GM21447 (cell line): ENCODE measurements at regions not wholly inside any gene's neighbourhood (a gene's known extent, or its start where the extent isn't known, plus 50 kb on each side); places are given as distances from the start of the nearest gene placed in this dataset.

Experiments
- ATAC-seq: cut with Tn5 transposase; IDR thresholded peaks from one replicate; pipeline ENCODE4 v1.9.1; 2021; ENCODE audit not compliant: unreplicated experiment

DNA sequence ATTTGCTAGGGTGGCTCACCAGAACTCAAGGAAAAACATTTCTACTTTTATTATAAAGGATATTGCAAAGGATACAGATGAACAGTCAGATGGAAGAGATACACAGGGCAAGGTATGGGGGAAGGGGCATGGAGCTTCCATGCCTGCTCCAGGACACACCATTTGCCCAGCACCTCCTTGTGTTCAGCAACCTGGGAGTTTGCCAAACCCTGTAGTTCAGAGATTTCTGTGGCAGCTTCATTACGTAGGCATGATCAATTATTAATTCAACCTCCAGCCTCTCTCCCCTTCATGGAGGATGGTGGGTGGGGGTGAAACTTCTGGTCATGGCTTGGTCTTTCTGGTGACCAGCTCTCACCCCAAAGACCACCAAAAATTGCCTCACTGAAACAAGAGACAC lies 353.9 kb upstream of the THBS1 start:
- ATAC-seq = no peak

DNA sequence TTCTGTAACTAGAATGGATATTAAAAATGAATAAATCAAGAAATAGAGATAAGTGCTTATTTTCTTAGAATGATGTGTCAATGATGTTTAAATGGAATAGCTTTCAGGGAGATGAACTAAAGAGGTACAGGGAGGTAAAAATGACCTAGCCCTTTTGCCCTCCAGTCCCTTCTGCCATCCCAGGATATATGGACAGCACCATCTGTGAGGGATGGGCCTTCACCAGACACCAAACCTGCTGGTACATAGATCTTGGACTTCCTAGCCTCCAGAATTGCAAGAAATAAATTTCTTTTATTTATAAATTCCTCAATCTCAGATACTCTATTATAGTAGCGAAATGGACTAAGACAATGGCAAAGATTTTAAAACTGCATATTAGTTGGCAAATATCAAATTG lies 352.0 kb upstream of the THBS1 start:
- no peak for ATAC-seq

- no peak for ATAC-seq
Measured at GRCh38 chr15:39230205-39230907, 350.5 kb upstream of the THBS1 start.

DNA sequence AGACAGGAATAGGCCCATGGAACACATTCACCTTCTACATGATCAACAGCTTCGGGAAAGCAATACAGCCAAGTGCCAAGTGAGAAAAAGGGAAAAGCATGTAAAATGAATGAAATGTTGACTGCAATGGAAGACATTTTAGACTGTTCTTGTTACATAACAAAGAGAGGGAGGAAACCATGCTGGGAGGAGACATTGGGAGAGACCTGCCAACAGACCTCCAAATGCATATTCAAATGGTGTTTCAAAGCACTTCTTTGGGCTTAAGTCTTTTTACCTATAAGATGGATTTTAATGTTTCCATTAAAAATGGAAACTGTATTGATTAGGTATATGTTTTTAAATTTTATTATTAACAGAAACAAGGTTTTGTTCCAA lies 350.0 kb upstream of the THBS1 start:
- ATAC-seq = no peak

- no peak for ATAC-seq
Measured at GRCh38 chr15:39232512-39232911, 348.4 kb upstream of the THBS1 start.

- no peak for ATAC-seq
Measured at GRCh38 chr15:39235084-39235795, 345.6 kb upstream of the THBS1 start.

GRCh38 chr15:39236375-39236774 lies 344.5 kb upstream of the THBS1 start:
- ATAC-seq = no peak

GRCh38 chr15:39238443-39238842 lies 342.4 kb upstream of the THBS1 start:
- ATAC-seq = no peak

DNA sequence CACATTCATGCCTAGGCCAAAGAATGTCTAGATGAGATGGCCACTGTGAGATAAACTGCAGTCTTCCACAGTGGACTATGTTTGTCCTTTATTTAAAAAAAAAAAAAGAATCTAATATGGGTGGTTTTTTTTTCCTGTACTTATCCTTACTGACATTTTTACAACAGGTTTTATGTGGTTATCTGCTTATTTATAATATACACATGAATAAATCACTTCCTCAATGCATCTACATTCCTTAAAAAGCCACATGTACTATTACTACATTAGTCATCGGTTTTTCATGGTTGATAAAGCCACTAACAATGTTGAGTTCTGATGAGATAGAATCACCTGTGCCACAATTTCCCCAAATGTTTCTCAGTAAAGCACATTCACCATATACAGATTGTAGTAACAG lies 341.3 kb upstream of the THBS1 start:
- no peak for ATAC-seq

DNA sequence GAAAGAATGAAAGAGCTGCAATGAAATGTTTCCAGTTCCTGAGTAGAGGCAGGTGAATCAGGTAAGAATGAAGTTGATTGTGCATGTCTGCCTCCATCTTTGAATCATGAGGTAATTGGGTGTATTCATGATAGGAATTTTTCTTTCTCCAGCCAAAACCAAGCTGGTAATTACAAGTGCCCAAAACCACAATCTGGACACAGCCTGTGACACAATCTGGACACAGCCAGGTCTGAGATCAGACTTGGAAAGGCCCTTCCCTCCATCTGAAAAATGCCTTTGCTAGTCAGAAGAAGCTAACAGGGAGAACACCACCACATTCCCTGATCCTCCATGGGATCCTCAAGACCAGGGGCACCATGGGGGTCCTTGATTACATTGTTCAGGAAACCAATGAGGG lies 338.5 kb upstream of the THBS1 start:
- ATAC-seq = no peak

- ATAC-seq = no peak
Measured at GRCh38 chr15:39243396-39243795, 337.5 kb upstream of the THBS1 start.

GRCh38 chr15:39244776-39245175 lies 336.1 kb upstream of the THBS1 start:
- no peak for ATAC-seq

GRCh38 chr15:39246523-39246922 lies 334.4 kb upstream of the THBS1 start:
- no peak for ATAC-seq

- no peak for ATAC-seq
Measured at GRCh38 chr15:39247574-39247973, 333.3 kb upstream of the THBS1 start.

DNA sequence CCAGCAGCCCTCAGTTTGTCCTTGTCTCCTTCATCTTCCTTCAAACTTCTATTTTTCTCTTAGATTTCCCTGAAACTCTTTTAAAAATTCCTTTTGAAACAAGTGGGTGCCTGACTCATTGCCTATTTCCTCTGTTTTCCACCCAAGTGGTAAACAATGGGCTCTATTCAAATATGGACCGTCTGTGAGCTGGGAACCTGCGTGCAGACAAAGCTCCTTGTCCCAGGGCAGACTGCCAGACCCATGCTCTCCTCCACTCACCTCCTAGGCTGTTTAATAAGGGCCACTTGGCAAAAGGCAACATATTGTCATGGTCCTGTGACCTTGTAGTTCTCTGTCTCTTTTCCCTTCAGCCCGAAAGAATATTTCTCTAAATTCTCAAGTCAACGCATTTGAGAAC lies 332.7 kb upstream of the THBS1 start:
- no peak for ATAC-seq

DNA sequence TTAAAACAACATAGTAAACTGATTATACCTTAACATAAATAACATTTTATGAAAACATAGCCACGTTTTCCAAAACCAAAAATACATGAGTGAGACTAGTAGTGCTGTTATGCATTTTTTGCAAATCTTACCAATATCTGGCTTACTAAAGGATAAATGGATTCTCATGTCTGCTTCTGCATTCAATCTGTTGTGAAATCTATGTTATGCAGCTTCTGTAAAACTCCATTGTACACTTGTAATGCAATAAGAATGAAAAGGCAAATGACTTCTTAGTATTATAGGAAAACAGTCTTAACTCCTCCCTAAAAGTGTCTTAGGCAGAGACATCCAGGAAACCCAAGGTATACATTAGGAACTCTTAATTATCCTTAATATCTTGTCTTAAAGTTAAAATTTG lies 330.9 kb upstream of the THBS1 start:
- no peak for ATAC-seq

- no peak for ATAC-seq
Measured at GRCh38 chr15:39250460-39251186, 330.3 kb upstream of the THBS1 start.

DNA sequence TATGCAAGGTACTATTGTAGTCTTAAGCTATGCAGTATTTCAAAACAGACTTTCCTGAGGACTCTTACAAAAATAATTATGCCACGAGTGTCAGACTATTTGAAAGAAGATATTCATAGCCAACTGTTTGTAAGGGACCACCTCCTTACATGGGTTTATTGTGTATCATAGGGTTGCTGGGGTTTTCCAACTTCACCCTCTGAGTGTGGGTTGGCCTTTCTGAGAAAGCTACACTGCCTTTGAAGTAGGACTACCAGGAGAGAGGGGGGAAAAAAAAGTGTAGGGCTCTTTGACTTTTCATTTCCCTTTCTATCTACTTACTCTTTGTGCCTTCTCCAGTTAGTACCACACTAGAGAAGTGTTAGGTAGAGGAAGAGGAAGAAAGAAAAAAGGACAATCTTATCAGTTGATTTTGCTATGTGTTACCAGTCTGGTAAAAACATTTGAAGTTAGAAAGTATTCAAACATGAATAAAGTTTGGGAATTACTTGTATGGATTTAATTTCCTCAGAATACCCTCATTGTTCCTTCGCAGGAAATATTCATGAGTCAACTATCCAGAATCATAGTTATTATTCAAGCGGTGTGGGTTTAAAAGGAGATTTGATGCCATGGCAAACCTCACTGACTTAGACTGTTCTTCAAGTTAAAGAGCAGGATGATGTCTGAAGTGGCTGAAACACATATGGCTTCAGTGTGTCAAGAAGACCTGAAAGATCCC lies 329.3 kb upstream of the THBS1 start:
- ATAC-seq = no peak

DNA sequence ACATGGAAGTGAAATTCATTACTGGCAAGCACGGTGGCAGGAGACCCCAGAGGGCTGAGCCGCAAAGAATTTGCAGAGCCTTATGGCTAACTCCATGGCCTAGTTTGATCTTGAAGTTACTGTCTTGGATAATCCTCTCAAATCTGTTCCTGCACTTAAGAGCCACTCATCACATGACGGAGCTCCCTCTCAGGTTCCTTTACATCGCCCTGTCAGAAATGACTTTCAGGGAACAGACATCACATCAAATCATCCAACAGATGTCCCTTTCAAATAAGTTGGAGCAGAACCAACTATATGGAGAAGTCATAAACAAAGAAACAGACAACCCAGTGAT lies 328.8 kb upstream of the THBS1 start:
- no peak for ATAC-seq

- no peak for ATAC-seq
Measured at GRCh38 chr15:39253552-39253951, 327.3 kb upstream of the THBS1 start.

GRCh38 chr15:39254181-39254580 lies 326.7 kb upstream of the THBS1 start:
- ATAC-seq = no peak

- no peak for ATAC-seq
Measured at GRCh38 chr15:39255760-39256159, 325.1 kb upstream of the THBS1 start.
